ENCODE measurements at regions not wholly inside any gene's neighbourhood (a gene's known extent, or its start where the extent isn't known, plus 50 kb on each side); places are given as distances from the start of the nearest gene placed in this dataset.

DNA sequence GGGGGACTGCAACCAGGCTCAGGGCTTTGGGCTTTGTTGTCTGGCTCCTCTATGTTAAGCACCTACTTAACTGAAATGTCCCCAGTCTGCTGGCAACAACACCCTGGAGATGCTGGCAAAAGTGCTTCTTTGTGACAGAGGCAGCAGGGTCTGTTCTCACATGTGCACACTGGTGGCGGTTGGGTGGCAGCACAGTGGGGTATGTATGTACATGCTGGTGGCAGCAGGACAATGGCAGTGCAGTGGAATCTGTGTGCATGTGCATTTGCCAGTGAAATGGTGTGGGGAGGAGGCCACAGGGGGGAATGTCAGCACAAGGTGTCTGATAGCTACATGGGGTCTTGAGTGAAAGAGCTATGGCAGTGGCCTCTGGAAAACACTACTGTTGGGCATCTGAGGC, 830.3 kb downstream of the DIPK2A start:
- H3K36me3 ChIP-seq, result no peaks in the 10 kb centered on the region
- H3K27me3 ChIP-seq (replicated peaks; ENCODE audit: insufficient read depth), result no peaks in the 10 kb centered on the region
- no peak overlapping the region for H3K4me3 ChIP-seq
- 92% methylated on average over 1 of the region's 1 CpG for WGBS
- no peaks in the 10 kb centered on the region for H3K4me1 ChIP-seq (replicated peaks)
- no peak overlapping the region for H3K27ac ChIP-seq
- no peaks in the 10 kb centered on the region for H3K9me3 ChIP-seq
- TF ChIP-seq POLR2A (IDR thresholded peaks at IDR 0.05), result no peak
- TF ChIP-seq, protein P1, sequence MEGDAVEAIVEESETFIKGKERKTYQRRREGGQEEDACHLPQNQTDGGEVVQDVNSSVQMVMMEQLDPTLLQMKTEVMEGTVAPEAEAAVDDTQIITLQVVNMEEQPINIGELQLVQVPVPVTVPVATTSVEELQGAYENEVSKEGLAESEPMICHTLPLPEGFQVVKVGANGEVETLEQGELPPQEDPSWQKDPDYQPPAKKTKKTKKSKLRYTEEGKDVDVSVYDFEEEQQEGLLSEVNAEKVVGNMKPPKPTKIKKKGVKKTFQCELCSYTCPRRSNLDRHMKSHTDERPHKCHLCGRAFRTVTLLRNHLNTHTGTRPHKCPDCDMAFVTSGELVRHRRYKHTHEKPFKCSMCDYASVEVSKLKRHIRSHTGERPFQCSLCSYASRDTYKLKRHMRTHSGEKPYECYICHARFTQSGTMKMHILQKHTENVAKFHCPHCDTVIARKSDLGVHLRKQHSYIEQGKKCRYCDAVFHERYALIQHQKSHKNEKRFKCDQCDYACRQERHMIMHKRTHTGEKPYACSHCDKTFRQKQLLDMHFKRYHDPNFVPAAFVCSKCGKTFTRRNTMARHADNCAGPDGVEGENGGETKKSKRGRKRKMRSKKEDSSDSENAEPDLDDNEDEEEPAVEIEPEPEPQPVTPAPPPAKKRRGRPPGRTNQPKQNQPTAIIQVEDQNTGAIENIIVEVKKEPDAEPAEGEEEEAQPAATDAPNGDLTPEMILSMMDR (IDR thresholded peaks at IDR 0.05), result no peak
- no peak for TF ChIP-seq POLR2AphosphoS5 (IDR thresholded peaks at IDR 0.05)
- intact Hi-C loops (cut with DNase I), result no loop called here
- DNase-seq (ENCODE audit: low spot score), result no peak

DNA sequence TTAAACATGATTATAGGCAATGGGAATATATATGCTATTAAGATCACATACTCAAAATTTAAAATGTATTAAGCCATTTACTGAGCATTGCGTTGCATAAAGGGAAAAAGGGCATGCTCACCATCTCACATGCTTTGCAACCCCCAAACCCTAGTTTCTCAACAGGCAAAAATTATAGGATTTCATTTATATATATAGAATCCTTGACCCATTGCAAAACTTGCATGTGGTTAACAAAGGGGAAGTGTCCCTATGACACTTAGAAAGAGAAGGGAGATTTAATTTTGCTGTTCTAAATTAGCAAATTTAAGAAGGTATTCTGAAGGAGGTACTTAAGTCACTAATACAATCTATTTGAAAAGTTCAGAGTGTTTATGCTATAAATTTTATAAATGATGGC, 837.8 kb downstream of the DIPK2A start:
- Histone ChIP-seq H3K4me1 (replicated peaks) (no peaks in the 10 kb centered on the region), H3K9me3 (no peaks in the 10 kb centered on the region), H3K36me3 (no peaks in the 10 kb centered on the region), H3K27ac (no peak overlapping the region), H3K4me3 (no peak overlapping the region), H3K27me3 (replicated peaks; ENCODE audit: insufficient read depth) (no peaks in the 10 kb centered on the region)
- TF ChIP-seq POLR2AphosphoS5 (IDR thresholded peaks at IDR 0.05) (no peak), POLR2A (IDR thresholded peaks at IDR 0.05) (no peak)
- TF ChIP-seq, protein P1 (IDR thresholded peaks at IDR 0.05), result no peak
- intact Hi-C loops (cut with DNase I), result no loop called here
- no peak for DNase-seq (ENCODE audit: low spot score)
- WGBS, result 85% methylated on average over 1 of the region's 1 CpG

DNA sequence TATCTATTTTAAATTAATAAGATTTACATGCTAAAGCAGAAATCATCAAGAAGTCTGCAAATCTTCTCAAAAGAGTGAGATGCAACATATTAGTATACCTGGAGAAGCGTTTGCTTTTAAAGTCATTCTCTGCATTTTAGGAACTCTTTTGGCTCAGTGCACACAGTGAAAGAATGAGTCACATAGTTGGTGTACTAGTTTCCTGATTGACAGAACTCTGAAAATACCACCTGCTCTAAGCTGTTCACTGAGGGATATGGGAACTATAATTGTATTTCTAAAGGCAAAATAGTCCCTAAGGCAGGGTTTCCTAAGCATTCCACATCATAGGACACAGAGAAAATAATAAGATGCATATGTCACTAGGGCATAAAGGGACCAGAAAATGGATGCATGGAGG, 838.5 kb downstream of the DIPK2A start:
- intact Hi-C loops (cut with DNase I), result no loop called here
- H3K9me3 ChIP-seq, result no peaks in the 10 kb centered on the region
- TF ChIP-seq, protein P1 (IDR thresholded peaks at IDR 0.05), result no peak
- no peak for TF ChIP-seq POLR2A (IDR thresholded peaks at IDR 0.05)
- TF ChIP-seq POLR2AphosphoS5 (IDR thresholded peaks at IDR 0.05), result no peak
- H3K27ac ChIP-seq, result no peak overlapping the region
- H3K27me3 ChIP-seq (replicated peaks; ENCODE audit: insufficient read depth), result no peaks in the 10 kb centered on the region
- DNase-seq (ENCODE audit: low spot score), result no peak
- H3K36me3 ChIP-seq, result no peaks in the 10 kb centered on the region
- no peak overlapping the region for H3K4me3 ChIP-seq
- WGBS, result 79% methylated on average over 1 of the region's 1 CpG
- no peaks in the 10 kb centered on the region for H3K4me1 ChIP-seq (replicated peaks)

DNA sequence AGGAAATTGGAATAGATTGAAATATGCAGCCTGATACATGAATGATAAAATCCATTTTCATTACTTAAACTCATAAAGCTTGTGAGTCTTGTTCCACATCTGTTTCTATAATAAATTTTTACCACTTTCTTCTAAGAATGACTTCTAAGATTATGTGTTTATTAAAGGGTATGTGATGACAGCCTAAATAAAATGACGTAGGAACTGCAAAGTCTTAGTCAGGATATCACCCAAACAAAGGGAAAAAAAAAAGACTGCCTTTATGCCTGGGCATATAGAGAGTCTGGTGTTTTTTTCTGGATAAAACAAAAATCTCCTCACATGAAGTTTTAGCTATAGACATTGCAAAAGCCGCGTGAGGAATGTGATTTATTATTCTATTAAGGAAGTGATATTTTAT, 844.0 kb downstream of the DIPK2A start:
- Histone ChIP-seq H3K4me3 (no peak overlapping the region), H3K27me3 (replicated peaks; ENCODE audit: insufficient read depth) (no peaks in the 10 kb centered on the region), H3K36me3 (no peaks in the 10 kb centered on the region), H3K9me3 (no peaks in the 10 kb centered on the region), H3K4me1 (replicated peaks) (no peaks in the 10 kb centered on the region), H3K27ac (no peak overlapping the region)
- intact Hi-C loops (cut with DNase I), result no loop called here
- TF ChIP-seq, protein P1 (IDR thresholded peaks at IDR 0.05), result no peak
- no peak for TF ChIP-seq POLR2AphosphoS5 (IDR thresholded peaks at IDR 0.05)
- no peak for TF ChIP-seq POLR2A (IDR thresholded peaks at IDR 0.05)
- no peak for DNase-seq (ENCODE audit: low spot score)
- WGBS, result 27% methylated on average over 3 of the region's 3 CpGs

DNA sequence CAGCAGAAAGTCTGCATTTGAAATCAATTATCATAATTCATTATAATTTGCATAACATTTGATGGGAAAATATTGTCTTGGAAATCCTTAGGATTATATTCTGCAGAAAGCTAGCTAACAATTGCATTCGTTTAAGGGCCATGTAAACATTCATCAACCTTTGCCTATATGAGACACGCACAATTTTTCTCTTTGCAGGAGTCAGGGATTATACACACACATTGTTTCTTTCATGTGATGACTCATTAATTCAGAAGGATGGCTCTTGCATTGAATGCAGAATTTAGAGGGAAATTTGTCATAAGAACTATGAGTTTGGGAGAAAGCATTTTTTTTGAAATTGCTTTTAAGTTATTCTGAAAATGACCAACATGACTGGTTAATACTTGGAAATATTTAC, 844.7 kb downstream of the DIPK2A start:
- Histone ChIP-seq H3K27me3 (replicated peaks; ENCODE audit: insufficient read depth) (no peaks in the 10 kb centered on the region), H3K4me1 (replicated peaks) (no peaks in the 10 kb centered on the region), H3K36me3 (no peaks in the 10 kb centered on the region), H3K4me3 (no peak overlapping the region), H3K9me3 (no peaks in the 10 kb centered on the region), H3K27ac (no peak overlapping the region)
- WGBS, result 78% methylated on average over 2 of the region's 2 CpGs
- DNase-seq (ENCODE audit: low spot score), result no peak
- TF ChIP-seq, protein P1 (IDR thresholded peaks at IDR 0.05), result no peak
- no peak for TF ChIP-seq POLR2A (IDR thresholded peaks at IDR 0.05)
- TF ChIP-seq POLR2AphosphoS5 (IDR thresholded peaks at IDR 0.05), result no peak
- intact Hi-C loops (cut with DNase I), result no loop called here
